GDM1 (cell line): ENCODE measurements at regions not wholly inside any gene's neighbourhood (a gene's known extent, or its start where the extent isn't known, plus 50 kb on each side); places are given as distances from the start of the nearest gene placed in this dataset.
"Not testable (repeated sequence)": the region's sequence is repeated elsewhere in the genome, so short reads cannot be mapped to it uniquely, and the experiment has no call there.

Source experiments
- DNase-seq: peaks from one replicate; lab custom pipeline; 2025; lab: John Stamatoyannopoulos, UW

- no peak for DNase-seq
Measured at GRCh38 chr15:26075770-26076169, 212.6 kb upstream of the ATP10A start.

- no peak for DNase-seq
Measured at GRCh38 chr15:26073430-26074333, 210.6 kb upstream of the ATP10A start.

- no peak for DNase-seq
Measured at GRCh38 chr15:26070095-26070532, 207.0 kb upstream of the ATP10A start.

- no peak for DNase-seq
Measured at GRCh38 chr15:26069231-26069641, 206.1 kb upstream of the ATP10A start.

GRCh38 chr15:26066896-26067295, 203.8 kb upstream of the ATP10A start:
- no peak for DNase-seq

GRCh38 chr15:26065723-26066122, 202.6 kb upstream of the ATP10A start:
- no peak for DNase-seq

- DNase-seq = no peak
Measured at GRCh38 chr15:26061248-26061647, 198.1 kb upstream of the ATP10A start.

- not testable (repeated sequence) for DNase-seq
Measured at GRCh38 chr15:26056766-26057165, 193.6 kb upstream of the ATP10A start.

- no peak for DNase-seq
Measured at GRCh38 chr15:26051761-26052675, 188.9 kb upstream of the ATP10A start.

GRCh38 chr15:26050984-26051383, 187.9 kb upstream of the ATP10A start:
- no peak for DNase-seq

- no peak for DNase-seq
Measured at GRCh38 chr15:26049900-26050657, 187.0 kb upstream of the ATP10A start.

GRCh38 chr15:26048669-26049068, 185.5 kb upstream of the ATP10A start:
- no peak for DNase-seq

- DNase-seq = no peak
Measured at GRCh38 chr15:26045516-26045915, 182.4 kb upstream of the ATP10A start.

- DNase-seq = no peak
Measured at GRCh38 chr15:26043018-26043417, 179.9 kb upstream of the ATP10A start.

GRCh38 chr15:26038693-26039092, 175.6 kb upstream of the ATP10A start:
- DNase-seq = no peak

GRCh38 chr15:26037369-26037768, 174.2 kb upstream of the ATP10A start:
- no peak for DNase-seq

GRCh38 chr15:26033493-26033892, 170.4 kb upstream of the ATP10A start:
- DNase-seq = no peak

GRCh38 chr15:26032162-26032846, 169.2 kb upstream of the ATP10A start:
- DNase-seq = no peak

- DNase-seq = not testable (repeated sequence)
Measured at GRCh38 chr15:26029586-26029985, 166.5 kb upstream of the ATP10A start.

GRCh38 chr15:26029146-26029545, 166.0 kb upstream of the ATP10A start:
- no peak for DNase-seq

- no peak for DNase-seq
Measured at GRCh38 chr15:26028086-26028740, 165.1 kb upstream of the ATP10A start.
